GM12872 (cell line): ENCODE measurements at regions not wholly inside any gene's neighbourhood (a gene's known extent, or its start where the extent isn't known, plus 50 kb on each side); places are given as distances from the start of the nearest gene placed in this dataset.

Source experiments
- CTCF ChIP-seq: IDR thresholded peaks from 3 replicates; pipeline ENCODE4 v1.5.1; 2011; ENCODE audit warnings: low read depth, mild to moderate bottlenecking, low read length, moderate library complexity; ENCODE audit not compliant: insufficient read depth

DNA sequence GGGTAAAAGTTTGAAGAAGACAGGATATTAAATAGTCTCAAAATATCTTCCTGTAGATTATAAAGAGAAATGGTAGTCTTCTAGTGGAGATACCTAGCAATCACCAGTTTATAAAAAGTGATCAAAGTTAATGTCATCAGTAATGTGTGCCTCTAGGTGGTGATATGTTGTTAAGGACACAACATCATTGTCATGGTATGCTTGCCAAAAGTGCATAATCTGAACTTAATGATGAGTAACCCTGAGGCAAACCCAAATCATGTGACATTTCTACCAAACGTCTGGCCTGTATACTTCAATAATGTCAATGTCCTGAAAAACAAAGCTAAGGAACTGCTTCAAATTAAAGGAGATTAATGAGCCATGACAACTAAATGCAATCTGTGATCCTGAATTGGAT, 214.7 kb downstream of the PHLDA1 start:
- 0 out of 3 replicates have a peak, but pooled peaks have one; percentile 1 for TF ChIP-seq CTCF

GRCh38 chr12:75815756-75816155, 215.8 kb downstream of the PHLDA1 start:
- no peak for TF ChIP-seq CTCF

DNA sequence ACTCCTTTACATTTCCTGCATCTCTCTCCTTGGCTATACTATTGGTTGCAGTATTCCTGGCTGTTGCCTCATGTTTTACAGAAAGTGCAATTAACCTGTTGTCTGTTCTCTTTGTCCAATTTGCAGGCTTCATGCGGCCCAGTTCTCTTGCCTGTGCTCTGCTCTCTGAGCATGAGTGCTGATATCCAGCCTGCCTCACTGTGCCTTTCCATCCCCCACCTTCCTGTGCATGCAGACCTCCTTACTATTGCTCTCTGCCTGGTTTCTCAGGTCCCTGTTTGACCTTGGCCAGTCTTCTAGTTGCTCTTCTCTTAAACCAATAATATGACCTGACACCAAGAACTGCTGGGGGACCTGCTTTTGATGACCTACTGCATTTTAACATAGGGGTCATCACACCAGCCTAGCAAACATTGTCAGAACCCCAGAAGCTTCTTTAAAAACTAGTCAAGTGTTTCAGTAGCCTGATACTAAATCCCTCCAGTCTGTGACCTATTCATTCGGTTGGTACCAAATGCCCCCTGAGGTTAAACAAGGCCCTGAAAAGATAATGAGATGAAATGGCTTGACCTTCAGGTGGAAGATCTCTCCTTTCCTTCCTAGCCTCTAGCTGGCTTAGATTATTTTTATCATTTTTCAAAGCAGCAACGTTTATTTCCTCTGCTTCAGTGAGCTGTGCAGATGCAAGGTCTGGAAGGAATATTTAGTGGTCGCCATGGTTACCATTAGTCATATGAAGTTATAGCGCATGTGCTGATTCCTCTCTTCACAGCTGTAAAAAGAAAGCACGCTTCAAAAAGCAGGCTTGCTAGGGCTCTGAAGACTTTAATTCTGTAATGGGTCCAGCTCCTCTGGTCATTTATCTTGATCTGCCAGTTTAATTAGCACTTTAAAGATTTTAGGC, 216.5 kb downstream of the PHLDA1 start:
- TF ChIP-seq CTCF: no peak

- TF ChIP-seq CTCF: no peak
Observed at GRCh38 chr12:75813072-75813471, 218.5 kb downstream of the PHLDA1 start.

DNA sequence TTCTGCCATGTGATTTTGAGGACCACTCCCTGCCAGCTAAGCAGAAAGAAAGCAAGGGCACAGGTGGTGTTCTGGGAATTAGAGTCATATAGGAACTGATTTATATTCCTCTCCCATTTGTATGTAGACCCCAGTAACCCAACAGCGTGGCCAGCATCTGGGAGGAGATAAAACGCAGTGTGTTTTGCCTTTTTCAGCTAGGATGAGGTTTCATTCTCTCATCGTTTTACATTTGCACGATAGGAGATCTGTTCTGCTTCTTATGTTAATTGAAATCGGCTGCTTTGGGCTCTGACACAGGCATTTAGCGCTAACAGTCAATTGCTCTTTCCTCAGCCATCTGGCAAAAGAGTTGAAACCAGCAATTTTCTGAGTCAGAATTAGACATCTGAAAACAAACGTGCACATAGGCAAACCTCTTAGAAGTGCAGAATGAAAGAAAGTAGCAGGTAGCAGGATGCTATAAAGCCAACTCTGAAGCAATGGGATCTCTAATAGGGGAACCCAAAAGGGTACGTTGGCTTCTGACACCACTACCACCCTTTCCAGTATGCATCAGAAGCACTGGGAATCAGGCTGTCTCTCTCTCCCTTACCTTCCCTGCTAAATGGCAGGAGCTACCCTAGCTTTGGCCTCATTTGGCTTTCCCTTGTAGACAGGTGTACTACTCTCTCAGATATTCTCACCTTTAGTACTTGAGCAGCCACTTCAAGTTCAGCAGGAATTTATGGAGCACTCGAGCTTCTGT, 219.1 kb downstream of the PHLDA1 start:
- no peak for TF ChIP-seq CTCF

DNA sequence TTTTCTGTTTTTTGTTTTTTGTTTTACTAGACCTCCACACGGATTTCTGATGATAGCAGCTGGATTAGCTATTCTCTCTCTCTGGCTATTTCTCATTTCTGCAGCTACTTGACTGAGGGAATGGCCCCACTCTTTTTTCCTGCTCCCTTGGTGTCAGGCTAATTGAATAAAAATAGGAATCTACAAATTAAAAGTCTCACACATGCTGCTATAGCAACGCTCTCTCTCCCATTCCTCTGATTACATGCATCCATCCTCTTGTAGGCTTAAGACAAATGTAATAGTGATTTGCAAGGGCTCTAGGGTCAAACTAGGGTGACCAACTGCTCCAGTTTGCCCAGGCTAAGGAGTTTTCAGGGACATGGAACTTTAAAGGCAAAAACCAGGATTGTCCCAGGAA, 221.8 kb downstream of the PHLDA1 start:
- TF ChIP-seq CTCF: no peak

DNA sequence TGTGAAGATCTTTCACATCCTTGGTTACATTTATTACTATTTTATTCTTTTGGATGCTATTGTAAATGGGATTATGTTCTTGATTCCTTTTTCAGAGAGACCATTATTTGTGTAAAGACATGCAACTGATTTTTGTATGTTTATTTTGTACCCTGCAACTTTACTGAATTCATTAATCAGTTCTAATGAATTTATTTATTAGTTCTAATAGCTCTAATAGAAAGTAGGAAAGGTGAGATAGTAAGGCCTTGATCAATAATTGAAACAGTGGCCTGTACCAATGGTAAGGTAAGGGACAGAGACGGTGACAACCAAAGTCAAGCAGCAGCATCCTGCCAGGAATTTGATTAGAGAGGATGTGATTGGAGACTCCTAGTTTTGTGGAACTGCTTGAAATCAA, 224.1 kb downstream of the PHLDA1 start:
- TF ChIP-seq CTCF: no peak
